Pons (tissue), 1 donor: ENCODE measurements at regions not wholly inside any gene's neighbourhood (a gene's known extent, or its start where the extent isn't known, plus 50 kb on each side); places are given as distances from the start of the nearest gene placed in this dataset.
"Not testable (repeated sequence)": the region's sequence is repeated elsewhere in the genome, so short reads cannot be mapped to it uniquely, and the experiment has no call there.

ENCODE experiments used
- DNase-seq: peaks from one replicate; pipeline ENCODE4 v3.0.0-alpha.2; 2016; ENCODE audit warnings: low spot score

DNA sequence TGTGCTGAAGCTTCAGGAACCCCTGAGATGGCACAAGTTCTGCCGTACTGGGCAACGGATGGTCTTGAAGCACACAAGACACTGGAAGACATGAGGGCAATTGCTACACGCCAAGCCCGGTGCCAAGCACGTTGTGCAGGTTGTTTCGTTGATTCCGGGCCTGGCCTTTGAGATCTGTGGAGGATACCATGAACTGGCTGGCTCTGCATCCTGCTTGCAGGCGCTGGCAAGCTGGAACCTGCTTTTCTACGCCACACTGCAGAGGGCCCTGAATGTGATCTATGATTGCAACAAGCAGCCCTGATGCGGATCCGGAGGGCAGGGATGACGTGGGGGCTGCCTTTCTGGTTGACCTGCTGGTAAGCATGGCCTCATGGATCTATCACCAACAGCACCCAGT is 262.5 kb upstream of the ATP10A start:
- no peak for DNase-seq

DNA sequence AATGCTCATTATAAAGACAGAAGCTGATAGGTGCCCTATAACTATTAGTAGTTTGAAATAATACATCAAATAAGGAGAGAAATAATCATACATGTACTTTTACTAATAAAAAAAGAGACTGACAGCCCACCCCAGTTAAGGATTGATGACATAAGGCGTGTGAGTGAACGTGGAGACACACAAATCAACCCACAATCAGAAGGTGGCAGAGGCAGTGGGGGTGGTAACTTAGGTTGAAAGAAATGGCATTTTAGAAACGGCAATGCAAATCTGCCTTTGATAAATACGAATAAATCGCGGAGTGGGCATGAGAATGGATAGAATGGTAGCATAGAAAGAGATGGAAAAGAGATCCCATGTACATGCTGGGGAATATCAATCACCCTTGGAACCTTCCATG is 256.2 kb upstream of the ATP10A start:
- DNase-seq = no peak

DNA sequence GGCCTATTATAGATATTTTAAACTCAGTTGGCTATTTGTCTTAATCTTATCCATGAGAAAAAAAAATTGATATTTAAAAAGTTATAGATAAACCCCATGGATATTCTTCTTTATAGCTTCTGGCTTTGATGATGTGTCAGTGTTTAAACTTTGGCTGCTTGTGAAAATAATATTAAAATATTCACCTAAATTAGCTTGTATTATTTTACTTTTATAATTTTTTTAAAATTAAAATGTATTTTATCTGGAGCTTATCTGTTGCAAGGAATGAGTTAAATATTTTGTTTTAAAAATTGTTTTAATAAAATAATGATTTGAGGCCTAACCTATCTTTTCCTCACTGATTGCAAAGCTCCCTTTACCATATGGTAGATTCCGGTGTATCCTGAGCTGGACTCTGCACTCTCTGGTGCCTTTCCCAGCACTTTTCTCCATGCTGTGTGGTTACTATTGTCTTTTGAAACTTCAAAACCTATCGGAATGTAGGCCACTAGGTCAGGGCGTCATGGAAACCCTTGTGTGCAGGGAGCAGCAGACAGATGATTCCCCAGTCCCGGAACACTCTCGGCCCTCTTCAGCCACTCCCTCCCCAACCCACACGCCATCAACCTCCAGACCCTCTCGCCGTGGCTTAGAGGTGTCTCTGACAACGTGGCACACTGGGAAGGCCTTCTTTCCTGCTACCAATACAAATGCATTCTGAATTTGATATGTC is 252.3 kb upstream of the ATP10A start:
- DNase-seq = no peak

- DNase-seq = not testable (repeated sequence)
Observed at GRCh38 chr15:26114128-26114527, 251.0 kb upstream of the ATP10A start.

- DNase-seq = no peak
Observed at GRCh38 chr15:26113296-26113695, 250.2 kb upstream of the ATP10A start.

- no peak for DNase-seq
Observed at GRCh38 chr15:26109203-26109602, 246.1 kb upstream of the ATP10A start.

- no peak for DNase-seq
Observed at GRCh38 chr15:26106556-26106955, 243.4 kb upstream of the ATP10A start.

DNA sequence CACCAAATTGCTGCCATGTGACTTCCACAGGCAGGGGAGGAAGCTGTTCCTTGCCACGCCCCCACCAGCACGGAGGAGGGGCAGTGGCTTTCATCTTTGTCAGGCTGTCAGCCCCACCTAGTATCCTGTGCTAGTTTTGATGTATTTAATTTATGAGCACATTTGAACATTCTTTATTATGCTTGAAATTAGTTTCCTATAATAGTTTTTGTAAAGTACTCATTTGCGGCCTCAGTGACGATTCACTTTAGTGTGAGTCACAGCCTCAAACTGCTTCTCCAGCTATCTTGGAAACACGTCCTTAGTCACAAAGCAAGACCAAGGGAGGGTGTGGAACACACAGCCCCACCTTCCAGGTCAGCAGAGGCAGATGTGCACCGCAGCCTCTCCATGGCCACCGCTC is 239.9 kb upstream of the ATP10A start:
- no peak for DNase-seq

- DNase-seq = no peak
Observed at GRCh38 chr15:26102365-26102764, 239.2 kb upstream of the ATP10A start.

GRCh38 chr15:26101443-26101842 is 238.3 kb upstream of the ATP10A start:
- DNase-seq = no peak

GRCh38 chr15:26098801-26099200 is 235.7 kb upstream of the ATP10A start:
- no peak for DNase-seq

- no peak for DNase-seq
Observed at GRCh38 chr15:26097216-26097615, 234.1 kb upstream of the ATP10A start.

- DNase-seq = no peak
Observed at GRCh38 chr15:26096581-26096980, 233.5 kb upstream of the ATP10A start.

GRCh38 chr15:26095710-26096330 is 232.7 kb upstream of the ATP10A start:
- no peak for DNase-seq

DNA sequence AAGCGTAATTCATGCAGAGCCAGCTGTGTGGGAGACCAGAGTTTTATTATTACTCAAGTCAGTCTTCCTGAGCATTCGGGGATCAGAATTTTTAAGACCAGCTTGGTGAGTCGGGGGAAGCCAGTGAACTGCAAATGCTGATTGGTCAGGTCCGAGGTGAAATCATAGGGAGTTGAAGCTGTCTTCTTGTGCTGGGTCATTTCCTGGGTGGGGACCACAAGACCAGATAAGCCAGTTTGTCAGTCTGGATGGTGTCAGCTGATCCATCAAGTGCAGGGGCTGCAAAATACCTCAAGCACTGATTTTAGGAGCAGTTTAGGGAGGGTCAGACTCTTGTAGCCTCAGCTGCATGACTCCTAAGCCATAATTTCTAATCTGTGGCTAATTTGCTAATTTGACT is 228.1 kb upstream of the ATP10A start:
- DNase-seq = no peak

DNA sequence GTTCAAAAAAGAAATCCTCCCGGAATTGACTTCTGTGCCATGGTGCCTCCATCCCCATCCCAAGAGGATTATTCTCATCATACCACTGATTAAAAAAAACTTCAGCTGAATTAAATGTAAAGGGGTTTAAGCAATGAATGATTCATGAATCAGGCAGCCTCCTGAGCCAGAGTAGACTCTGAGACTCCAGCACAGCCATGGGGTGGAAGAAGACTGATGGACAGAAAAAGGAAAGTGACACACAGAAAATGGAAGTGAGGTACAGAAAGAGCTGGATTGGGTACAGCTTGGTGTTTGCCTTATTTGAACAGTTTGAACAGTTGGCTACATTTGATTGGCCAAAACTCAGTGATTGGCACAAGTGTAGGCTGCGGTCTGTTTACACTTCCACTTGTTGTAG is 224.8 kb upstream of the ATP10A start:
- no peak for DNase-seq

- DNase-seq = no peak
Observed at GRCh38 chr15:26087395-26087794, 224.3 kb upstream of the ATP10A start.

DNA sequence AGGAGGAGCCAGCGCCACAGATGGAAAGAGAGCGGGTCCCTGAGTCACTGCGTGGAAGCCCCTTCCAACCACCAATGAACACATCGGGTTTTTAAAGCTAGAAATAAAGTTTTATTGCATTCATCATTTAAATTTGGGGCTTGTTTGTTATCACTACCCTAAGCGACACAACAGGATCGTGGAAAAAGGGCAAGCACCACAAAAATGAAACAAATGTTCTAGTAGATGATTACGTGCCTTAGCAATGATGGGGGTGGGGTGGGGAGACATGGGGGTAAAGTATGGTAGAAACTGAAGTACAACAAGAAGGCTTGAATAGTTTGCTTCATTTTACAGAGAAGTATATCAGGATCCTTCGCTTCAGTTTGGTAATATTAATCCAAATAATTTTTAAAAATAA is 221.6 kb upstream of the ATP10A start:
- no peak for DNase-seq

DNA sequence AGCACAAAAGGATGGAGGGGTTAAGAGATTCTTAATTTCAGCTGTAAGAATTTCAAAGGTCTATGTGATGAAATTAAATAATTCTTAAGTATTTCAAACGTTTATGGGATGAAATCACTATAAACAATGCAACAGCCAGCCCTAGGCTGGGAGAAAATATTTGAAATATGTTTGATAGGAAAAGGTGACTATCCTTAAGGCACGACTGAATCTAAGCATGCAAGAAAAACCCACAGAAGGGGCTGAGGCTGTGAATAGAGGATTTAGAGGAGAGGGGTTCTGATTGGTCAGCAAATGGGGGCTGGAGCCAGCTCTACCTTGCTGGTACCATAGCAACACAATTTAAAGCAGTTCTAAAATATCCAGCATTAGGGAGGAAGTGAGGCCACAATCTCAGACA is 220.8 kb upstream of the ATP10A start:
- DNase-seq = no peak

GRCh38 chr15:26083457-26083856 is 220.3 kb upstream of the ATP10A start:
- DNase-seq = no peak

- DNase-seq = peak; percentile 97
Observed at GRCh38 chr15:26082221-26083109, 219.3 kb upstream of the ATP10A start.

DNA sequence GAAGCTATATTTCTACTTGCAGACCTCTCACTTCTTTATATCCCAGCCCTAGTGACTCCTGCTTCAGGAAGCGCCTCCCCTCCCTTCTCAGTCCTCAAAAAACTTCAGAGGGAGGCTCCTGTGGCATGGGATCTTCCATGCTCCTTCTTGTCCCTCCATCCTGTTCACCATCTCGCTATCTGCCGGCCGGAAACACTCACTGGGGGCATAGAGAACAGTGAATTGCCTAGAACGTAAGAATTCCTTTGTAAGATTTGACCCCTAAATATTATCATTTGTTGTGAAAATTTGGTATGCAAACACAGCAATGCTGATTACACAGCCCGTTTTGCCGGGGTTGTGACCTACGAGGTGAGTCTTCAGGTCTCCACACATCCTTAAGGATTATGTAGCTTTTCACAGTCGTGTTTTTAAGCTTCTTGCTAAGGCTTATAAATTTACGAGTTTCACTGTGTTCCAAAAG is 218.7 kb upstream of the ATP10A start:
- DNase-seq = no peak

GRCh38 chr15:26075770-26076169 is 212.6 kb upstream of the ATP10A start:
- DNase-seq = no peak
